ENCODE measurements at regions not wholly inside any gene's neighbourhood (a gene's known extent, or its start where the extent isn't known, plus 50 kb on each side); places are given as distances from the start of the nearest gene placed in this dataset.

GRCh38 chr15:26374806-26375205, 398.1 kb downstream of the GABRB3 start:
- DNase-seq = no peak

- DNase-seq = no peak
Observed at GRCh38 chr15:26372706-26373105, 400.2 kb downstream of the GABRB3 start.

- DNase-seq = no peak
Observed at GRCh38 chr15:26365077-26365476, 407.8 kb downstream of the GABRB3 start.

- DNase-seq = no peak
Observed at GRCh38 chr15:26359855-26360254, 413.0 kb downstream of the GABRB3 start.

DNA sequence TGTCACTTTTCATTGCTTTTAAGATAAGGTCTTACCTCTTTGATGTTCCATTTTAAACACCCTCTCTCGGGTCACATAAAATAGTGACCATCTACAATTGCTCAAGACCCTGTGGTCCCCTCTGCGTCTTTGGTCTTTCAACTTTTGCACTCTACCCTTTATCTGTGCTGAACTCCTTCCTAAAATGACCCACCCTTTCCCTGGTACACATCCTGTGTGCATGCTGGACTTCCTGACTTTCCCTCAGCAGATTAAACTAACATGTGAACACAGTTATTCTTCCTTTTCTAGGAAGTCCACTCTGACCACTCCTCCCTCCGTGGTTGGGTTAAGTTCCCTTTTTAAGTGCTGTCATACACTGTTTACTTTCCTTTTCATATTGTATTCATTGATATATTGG, 414.2 kb downstream of the GABRB3 start:
- DNase-seq = no peak

GRCh38 chr15:26357653-26358052, 415.2 kb downstream of the GABRB3 start:
- DNase-seq = no peak

DNA sequence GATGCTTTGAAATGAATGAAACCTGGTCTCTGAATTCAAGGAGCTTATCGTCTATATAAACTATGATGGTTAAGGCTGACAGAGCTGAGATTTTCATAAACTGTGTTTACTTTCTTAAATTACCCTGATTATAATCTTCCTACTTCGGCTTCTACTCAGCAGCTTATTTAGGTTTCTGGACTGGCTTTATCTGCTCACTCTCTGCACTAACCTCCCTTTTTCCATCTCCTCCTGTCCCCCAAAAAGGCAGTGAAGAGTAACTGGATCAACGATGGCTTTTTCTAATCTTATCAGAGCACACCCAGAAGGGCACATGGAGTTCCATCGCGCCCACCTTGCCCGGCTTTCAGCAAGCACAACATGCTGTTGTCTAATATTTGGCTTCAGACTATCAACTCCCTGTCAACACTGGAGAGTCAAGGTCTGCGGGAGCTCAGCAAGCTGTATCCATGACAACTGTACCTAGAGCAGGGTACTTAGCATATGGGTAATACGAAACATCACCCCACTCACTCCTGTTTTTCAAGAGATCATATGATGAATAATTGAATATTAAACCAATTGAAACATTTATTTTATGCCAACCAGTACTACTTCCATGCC, 417.3 kb downstream of the GABRB3 start:
- DNase-seq = no peak

GRCh38 chr15:26352909-26353308, 420.0 kb downstream of the GABRB3 start:
- DNase-seq = no peak

DNA sequence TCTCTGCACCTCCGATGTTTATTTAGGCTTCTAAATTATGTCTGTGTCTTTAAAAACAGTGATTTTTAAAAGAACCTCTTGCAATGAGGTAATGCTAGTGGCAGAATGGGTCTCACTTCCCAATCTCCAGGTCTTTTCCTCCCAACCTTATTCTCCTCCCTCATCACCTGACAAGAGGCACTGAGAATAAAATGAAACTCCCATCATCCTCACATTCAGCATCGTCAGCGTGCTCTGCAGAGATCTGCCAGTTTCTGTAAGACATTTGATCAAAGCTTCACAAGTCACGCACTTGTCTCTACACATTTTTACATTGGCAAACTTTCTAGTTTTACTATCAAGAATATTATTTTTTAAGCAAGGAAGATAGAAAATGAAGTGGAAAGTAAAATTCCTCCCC, 420.5 kb downstream of the GABRB3 start:
- DNase-seq = no peak

GRCh38 chr15:26325495-26325894, 447.4 kb downstream of the GABRB3 start:
- no peak for DNase-seq

DNA sequence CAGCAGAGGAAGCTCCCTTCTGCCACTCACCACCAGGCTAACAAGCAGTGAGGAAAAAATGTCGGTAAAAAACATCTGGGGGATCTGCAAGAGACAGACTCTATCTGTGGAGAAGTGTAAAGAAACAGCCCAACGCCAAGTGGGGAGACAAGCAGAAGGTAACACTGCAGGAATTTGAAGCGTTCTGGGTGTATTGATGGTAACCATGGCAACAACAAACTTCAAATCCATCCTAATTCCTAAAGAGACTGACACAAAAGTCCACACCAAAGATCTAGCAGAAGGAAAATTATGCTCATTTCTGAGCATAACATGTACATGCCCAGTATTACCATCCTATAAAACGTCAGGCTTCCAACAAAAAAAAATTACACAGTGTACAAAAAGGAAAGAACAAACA, 449.3 kb downstream of the GABRB3 start:
- no peak for DNase-seq

DNA sequence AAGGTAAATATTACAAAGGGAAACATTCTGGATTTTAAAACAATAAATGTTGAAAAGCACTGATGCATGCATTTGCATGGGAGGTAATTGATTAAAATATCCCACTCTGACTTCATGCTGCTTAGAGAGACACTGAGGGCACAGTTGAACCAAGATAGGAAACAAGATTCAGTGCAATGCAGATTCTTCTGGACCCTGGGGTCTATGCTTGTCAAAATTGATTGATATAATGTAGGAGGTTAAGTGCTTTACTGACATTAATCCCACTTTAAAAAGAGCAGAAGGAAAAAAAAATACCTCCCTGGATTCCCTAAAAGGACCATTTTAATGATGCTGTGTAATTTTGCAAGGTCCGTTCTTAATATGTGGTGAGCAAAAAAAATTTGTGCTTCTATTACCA, 454.2 kb downstream of the GABRB3 start:
- DNase-seq = no peak

GRCh38 chr15:26314577-26314976, 451.4 kb upstream of the ATP10A start:
- no peak for DNase-seq

- DNase-seq = no peak
Observed at GRCh38 chr15:26311710-26312236, 448.6 kb upstream of the ATP10A start.

- no peak for DNase-seq
Observed at GRCh38 chr15:26298659-26299170, 435.6 kb upstream of the ATP10A start.

- no peak for DNase-seq
Observed at GRCh38 chr15:26298010-26298658, 435.0 kb upstream of the ATP10A start.

- no peak for DNase-seq
Observed at GRCh38 chr15:26295336-26296085, 432.4 kb upstream of the ATP10A start.

DNA sequence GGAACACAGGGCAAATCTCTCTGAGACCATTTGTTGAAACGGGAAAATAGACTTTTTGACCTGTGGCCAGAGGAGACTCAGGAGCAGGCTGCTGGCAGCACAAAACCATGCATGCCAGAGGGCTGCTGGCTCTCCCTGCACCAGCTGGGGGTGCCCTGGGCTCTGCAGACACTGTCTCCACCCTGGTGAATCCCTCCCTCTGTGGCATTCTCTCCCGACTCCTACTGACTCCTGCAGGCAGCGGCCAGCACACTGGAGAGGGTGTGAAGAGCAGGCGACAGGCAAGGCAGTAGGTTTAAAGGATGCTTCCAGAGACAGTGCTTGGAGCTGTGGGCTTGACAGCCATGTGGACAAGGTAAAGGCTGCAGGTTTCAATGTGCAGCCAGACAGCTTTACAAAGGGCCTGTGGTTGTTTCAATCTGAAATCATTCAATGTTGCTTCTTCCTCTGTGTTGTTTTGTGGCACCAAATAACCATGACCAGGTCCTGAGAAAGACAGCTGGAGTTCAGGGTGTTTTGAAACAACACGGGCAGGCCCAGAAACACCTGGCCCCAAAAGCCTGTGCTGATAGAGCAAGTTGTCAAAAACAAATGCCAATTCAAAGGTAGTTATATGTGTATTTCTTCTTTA, 431.0 kb upstream of the ATP10A start:
- DNase-seq = no peak

DNA sequence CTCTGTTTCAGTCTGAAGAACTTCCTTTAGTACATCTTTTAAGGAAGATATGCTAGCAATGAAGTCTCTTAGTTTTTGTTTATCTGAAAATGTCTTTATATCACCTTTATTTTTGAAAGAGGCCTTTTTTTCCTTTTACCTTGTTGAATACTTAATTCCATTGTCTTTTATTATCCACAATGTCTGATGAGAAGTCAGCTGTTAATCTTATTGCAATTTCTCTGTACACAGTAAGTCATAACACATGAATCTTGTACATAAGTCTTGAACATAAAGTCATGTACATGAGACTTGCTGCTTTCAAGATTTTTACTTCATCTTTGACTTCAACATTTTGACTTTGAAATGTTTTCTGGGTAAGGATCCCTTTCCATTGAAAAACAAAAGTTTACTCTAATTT, 424.3 kb upstream of the ATP10A start:
- no peak for DNase-seq

DNA sequence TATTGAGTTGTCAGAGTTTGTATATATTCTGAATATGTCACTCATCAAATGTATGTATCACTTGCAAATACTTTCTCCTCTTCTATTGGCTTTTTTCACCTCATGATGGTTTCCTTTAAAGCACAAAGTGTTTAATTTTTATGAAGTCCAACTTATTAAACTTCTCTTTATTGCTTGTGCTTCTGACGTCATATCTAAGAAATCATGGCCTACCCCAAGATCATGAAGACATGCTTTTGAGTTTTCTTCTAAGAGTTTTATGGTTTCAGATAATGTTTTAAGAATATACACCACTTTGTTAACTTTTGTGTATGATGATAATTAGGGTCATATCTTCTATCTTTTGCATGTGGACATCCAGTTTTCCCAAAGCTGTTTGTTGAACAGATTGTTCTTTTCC, 417.2 kb upstream of the ATP10A start:
- DNase-seq = no peak

GRCh38 chr15:26261966-26262365, 398.8 kb upstream of the ATP10A start:
- no peak for DNase-seq

DNA sequence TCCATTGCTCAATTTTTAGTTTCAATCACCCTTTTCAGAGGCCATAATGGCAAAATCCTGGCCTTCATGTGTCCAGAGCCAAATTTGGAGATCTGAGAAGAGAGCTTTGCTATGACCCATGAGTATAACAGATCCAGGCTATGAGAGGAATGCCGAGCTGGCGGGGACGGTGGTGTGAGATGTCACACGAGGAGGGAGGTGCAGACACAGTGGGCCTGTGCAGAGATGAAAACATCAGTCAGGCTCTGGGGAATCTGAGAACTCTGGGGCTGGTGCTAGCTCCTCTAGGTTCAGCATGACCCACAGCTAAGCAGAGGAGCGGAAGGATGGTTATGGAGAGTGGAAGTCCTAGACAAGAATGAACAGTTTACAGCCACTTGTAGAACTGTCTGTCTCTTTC, 398.3 kb upstream of the ATP10A start:
- no peak for DNase-seq
